Fibroblast of lung (primary cell): ENCODE measurements at regions not wholly inside any gene's neighbourhood (a gene's known extent, or its start where the extent isn't known, plus 50 kb on each side); places are given as distances from the start of the nearest gene placed in this dataset.
"Not testable (repeated sequence)": the region's sequence is repeated elsewhere in the genome, so short reads cannot be mapped to it uniquely, and the experiment has no call there.

Source experiments
- CTCF ChIP-seq, 2 donors: IDR thresholded peaks in 1 of 2; conservative IDR thresholded peaks in 1 of 2; 1 replicate in 1 of 2; 2 replicates in 1 of 2; pipeline ENCODE4 v1.5.1; 2011 to 2012; ENCODE audit warnings: low read length in 2 of 2, control low read depth in 1 of 2, inconsistent platforms in 1 of 2, low read depth in 1 of 2, mild to moderate bottlenecking in 1 of 2
- EZH2 ChIP-seq: IDR thresholded peaks from 2 replicates; pipeline ENCODE4 v1.5.1; 2012; ENCODE audit warnings: low read length, control low read depth, mild to moderate bottlenecking; ENCODE audit errors: missing control alignments

DNA sequence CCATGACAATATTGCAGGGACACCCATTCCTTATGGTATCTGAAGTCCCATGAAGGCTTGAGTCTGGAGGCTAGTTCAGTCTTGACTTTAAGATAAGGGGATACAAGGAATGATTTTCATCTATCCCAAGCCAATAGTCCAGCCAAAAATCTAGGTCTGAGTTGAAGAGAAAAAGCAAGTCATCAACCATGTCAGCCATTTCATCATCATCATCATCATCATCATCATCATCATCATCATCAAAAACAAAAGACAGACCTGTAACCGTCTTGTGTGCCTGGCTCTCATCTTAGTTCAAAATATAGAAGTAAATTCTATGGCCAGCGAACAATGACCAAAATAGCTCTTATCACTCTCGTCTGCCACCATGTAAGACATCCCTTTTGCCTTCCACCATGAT is 59.5 kb upstream of the FAM90A26 start:
- TF ChIP-seq CTCF (conservative IDR thresholded peaks at IDR 0.05 in 1 of 2, IDR thresholded peaks at IDR 0.05 in 1 of 2; ENCODE audit: low read depth in 1 of 2, low read length in 2 of 2); EZH2: not testable (repeated sequence)
